ENCODE measurements at regions not wholly inside any gene's neighbourhood (a gene's known extent, or its start where the extent isn't known, plus 50 kb on each side); places are given as distances from the start of the nearest gene placed in this dataset.

DNA sequence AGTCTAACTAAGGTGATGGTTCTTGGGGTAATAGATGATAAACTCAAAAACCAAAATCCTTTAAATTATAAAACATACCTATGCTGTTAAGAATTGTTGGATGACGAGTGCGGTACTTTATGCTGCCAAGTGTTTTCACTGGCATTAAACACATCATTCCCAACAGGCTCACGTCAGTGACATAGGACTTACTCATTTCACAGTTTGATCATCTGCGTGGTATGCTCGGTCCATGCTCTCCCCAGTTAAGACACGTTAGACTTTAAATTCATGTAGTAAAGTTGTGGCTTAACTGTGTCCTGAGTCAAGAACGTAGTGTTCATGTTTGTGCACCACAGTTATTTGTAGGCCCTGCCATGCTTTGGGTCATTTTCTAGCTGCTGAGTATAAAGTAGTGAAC, 125.6 kb upstream of the MYT1L start:
- TF ChIP-seq, protein P1, sequence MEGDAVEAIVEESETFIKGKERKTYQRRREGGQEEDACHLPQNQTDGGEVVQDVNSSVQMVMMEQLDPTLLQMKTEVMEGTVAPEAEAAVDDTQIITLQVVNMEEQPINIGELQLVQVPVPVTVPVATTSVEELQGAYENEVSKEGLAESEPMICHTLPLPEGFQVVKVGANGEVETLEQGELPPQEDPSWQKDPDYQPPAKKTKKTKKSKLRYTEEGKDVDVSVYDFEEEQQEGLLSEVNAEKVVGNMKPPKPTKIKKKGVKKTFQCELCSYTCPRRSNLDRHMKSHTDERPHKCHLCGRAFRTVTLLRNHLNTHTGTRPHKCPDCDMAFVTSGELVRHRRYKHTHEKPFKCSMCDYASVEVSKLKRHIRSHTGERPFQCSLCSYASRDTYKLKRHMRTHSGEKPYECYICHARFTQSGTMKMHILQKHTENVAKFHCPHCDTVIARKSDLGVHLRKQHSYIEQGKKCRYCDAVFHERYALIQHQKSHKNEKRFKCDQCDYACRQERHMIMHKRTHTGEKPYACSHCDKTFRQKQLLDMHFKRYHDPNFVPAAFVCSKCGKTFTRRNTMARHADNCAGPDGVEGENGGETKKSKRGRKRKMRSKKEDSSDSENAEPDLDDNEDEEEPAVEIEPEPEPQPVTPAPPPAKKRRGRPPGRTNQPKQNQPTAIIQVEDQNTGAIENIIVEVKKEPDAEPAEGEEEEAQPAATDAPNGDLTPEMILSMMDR (IDR thresholded peaks at IDR 0.05 in 4 of 5, conservative IDR thresholded peaks at IDR 0.05 in 1 of 5): no peak
- TF ChIP-seq POLR2A (IDR thresholded peaks at IDR 0.05): no peak

Measured in gastrocnemius medialis (tissue), 4 donors.